Retinal pigment epithelial cell (primary cell): ENCODE measurements at regions not wholly inside any gene's neighbourhood (a gene's known extent, or its start where the extent isn't known, plus 50 kb on each side); places are given as distances from the start of the nearest gene placed in this dataset.

Experiments used
- DNase-seq: peaks from one replicate; pipeline ENCODE4 v3.0.0-alpha.2; 2010; ENCODE audit warnings: low read depth
- H3K4me3 ChIP-seq: 2 replicates; pipeline ENCODE4 v1.5.1; 2011; ENCODE audit warnings: mild to moderate bottlenecking, low read length, control low read depth, moderate library complexity
- TF ChIP-seq, protein P1 (sequence below): conservative IDR thresholded peaks from 2 replicates; pipeline ENCODE4 v1.5.1; 2011; ENCODE audit warnings: low read depth, low read length, control low read depth, inconsistent platforms

DNA sequence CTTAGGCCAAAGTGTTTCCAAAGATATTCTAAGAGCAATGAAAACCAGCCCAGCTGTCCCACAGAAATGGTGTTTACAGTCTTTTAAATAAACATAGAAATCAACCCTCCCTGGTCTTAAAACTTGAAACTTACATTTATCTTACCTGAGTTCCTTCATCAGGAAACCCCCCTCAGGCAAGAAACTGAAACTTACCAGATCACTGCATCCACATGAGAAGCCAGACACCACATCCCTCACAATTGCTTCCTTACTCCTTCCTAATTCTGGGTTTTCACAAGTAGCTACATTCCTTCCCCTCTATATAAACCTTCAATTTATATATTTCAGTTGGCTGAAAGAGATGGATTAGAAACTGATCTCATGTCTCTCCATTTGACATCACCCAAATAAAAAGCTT lies 563.0 kb upstream of the CHRM3 start:
- H3K4me3 ChIP-seq, result no peak overlapping the region
- TF ChIP-seq, protein P1, sequence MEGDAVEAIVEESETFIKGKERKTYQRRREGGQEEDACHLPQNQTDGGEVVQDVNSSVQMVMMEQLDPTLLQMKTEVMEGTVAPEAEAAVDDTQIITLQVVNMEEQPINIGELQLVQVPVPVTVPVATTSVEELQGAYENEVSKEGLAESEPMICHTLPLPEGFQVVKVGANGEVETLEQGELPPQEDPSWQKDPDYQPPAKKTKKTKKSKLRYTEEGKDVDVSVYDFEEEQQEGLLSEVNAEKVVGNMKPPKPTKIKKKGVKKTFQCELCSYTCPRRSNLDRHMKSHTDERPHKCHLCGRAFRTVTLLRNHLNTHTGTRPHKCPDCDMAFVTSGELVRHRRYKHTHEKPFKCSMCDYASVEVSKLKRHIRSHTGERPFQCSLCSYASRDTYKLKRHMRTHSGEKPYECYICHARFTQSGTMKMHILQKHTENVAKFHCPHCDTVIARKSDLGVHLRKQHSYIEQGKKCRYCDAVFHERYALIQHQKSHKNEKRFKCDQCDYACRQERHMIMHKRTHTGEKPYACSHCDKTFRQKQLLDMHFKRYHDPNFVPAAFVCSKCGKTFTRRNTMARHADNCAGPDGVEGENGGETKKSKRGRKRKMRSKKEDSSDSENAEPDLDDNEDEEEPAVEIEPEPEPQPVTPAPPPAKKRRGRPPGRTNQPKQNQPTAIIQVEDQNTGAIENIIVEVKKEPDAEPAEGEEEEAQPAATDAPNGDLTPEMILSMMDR, result no peak
- DNase-seq, result no peak

DNA sequence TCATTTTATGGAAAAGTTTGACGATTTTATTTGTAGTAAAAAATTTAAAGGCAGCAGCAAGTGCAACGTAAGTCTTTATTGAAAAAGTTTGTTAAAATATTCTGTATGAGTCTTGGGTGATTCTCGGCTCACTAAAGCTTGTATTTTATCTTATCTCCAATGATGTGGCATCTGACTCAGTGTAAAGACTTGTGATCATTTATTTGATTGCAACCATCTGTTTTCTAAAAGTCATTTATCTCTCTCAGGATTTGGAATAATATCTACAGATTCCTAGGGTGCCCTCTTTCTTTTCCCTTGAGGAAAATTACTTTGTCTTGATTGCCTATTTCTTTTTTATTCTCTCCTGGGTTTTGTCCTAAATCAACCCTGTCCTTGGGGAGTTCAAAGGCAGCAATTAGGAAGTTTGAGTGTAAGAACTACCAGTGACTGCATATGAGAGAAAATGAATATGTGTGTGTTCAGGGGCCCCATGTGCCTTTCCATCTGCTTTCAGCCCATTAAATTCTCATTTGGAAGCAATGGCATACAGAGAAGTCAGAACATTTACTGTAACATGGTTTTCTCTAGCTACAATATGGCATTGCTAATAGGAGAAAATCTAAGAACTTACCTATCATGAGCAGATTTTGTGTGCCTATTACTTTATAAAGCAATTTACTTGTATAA lies 575.0 kb upstream of the CHRM3 start:
- no peak for DNase-seq
- TF ChIP-seq, protein P1, result no peak
- H3K4me3 ChIP-seq, result no peak overlapping the region

DNA sequence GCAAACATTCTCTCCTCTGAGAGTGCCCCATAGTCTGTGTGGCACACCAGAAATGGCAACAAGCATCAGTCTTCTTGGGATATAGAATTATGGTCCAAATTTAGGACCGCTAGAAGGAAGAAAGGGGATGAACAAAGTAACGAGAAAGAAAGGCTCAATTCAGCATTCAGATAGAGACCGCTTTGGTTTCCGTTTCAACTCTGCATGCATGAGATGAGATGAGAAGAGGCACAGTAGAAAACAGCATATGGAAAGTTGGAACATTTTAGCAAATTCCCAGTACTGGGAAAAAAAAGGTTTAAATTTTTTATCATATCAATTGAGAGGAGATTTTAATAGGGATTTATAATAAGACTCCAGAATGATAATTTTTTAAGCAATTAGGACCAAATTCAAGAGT lies 595.5 kb upstream of the CHRM3 start:
- DNase-seq, result no peak
- TF ChIP-seq, protein P1, result no peak
- no peak overlapping the region for H3K4me3 ChIP-seq

DNA sequence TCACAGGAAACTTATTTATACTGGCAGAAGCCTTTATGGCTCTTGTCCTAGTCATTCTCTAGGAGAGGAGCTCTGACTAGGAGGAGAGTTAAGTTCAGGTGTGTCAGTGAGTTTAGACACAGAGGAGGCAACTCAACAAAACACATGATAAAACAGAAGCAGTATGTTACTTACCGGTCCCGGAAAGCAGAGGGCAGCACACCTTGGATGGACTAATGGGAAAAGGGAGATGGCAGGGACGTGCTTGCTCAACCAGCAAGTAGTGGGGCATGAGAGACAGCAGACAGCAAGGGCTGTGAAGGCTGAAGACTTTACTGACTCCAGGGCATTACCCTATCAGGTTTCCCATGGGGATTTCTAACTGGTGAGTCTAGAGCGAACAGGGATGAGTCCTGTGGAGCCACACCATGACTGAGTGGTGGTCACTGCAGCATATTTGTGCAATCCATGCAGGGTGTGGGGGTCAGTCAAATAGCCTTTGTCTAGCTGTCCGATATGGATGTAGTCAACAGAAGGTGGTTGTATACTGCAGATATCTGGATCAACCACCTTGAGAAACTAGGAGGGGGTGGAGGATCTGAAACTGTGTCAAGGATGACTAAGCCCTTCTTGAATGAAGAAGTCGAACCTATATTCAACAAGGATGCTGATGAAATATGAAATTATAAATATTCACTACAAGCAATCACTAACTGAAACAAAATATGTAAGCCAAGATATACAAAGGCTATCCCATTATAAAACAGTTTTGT lies 596.3 kb upstream of the CHRM3 start:
- DNase-seq, result no peak
- TF ChIP-seq, protein P1, result no peak
- no peak overlapping the region for H3K4me3 ChIP-seq

DNA sequence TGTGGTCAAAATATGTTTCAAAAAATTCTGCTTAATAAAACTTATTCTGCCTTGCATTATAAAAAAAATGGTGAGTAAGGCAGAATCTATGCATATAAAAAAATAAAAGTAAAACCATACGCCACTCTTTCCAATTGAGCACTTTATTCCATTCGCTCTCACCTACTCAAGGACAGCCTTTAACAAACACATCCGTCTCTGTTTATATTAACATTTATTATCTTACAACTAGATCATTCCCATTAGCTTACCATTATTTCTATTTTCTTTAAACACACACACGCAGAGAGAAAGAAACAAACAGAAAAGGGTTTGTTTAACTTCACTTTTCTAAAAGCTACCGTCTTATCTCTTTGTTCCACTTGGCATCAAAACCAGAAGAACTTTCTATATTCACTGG lies 598.9 kb upstream of the CHRM3 start:
- TF ChIP-seq, protein P1, result no peak
- DNase-seq, result no peak
- no peak overlapping the region for H3K4me3 ChIP-seq

DNA sequence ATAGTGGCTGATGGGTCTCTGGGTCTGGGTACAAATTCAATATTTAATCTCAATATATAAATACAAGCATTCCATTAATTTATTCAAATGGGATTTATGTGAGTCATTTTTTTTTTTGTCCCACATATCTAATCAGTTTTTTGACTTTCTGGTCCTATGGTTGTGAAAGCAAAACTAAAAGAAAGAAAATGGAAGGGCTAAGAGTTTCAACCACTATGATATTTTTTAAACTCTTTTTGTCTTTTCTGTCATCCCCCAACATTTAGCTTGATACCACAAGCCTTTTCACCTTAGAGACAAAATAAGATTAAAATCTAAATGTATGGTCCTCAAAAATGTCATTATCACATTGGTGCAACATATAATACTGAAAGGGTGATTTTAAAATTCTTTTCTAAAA lies 602.7 kb upstream of the CHRM3 start:
- no peak overlapping the region for H3K4me3 ChIP-seq
- TF ChIP-seq, protein P1, result no peak
- no peak for DNase-seq

DNA sequence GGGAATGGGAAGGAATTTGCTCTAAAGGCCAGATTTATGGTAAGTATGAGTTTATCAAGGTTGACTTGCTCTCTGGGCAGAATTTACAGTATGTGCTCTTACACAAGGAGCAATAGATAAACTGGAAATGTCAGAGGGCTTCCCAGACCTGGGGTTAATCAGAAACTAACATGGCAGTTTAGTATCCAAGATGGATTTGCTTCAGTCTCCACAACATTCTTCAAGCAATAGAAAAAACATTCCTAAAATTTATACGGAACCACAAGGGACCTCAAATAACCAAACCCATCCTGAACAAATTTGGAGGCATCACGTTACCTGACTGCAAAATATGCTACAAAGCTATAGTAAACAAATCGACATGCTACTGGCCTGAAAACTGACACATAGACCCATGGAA lies 606.7 kb upstream of the CHRM3 start:
- TF ChIP-seq, protein P1, result no peak
- H3K4me3 ChIP-seq, result no peak overlapping the region
- no peak for DNase-seq
